Activated CD4-positive, alpha-beta T cell treated with anti-CD3 and anti-CD28 coated beads, Interleukin-2, amount 50 U/mL, for 48 hours (primary cell): ENCODE measurements at regions not wholly inside any gene's neighbourhood (a gene's known extent, or its start where the extent isn't known, plus 50 kb on each side); places are given as distances from the start of the nearest gene placed in this dataset.

ENCODE experiments used
- DNase-seq, 2 experiments: peaks; one replicate each; pipeline ENCODE4 v3.0.0-alpha.2; 2020

GRCh38 chr15:62966294-62967078, 76.1 kb upstream of the TPM1 start:
- DNase-seq = no peak

- DNase-seq = no peak
Observed at GRCh38 chr15:62968699-62969098, 73.8 kb upstream of the TPM1 start.

- DNase-seq = no peak
Observed at GRCh38 chr15:62969442-62970089, 73.0 kb upstream of the TPM1 start.

- DNase-seq = no peak
Observed at GRCh38 chr15:62972814-62973213, 69.7 kb upstream of the TPM1 start.

GRCh38 chr15:62975515-62975914, 67.0 kb upstream of the TPM1 start:
- no peak for DNase-seq

GRCh38 chr15:62976301-62976881, 66.2 kb upstream of the TPM1 start:
- no peak for DNase-seq

GRCh38 chr15:62977952-62978811, 64.4 kb upstream of the TPM1 start:
- no peak for DNase-seq

- DNase-seq = no peak
Observed at GRCh38 chr15:62979252-62979651, 63.3 kb upstream of the TPM1 start.

- no peak for DNase-seq
Observed at GRCh38 chr15:62981071-62981470, 61.5 kb upstream of the TPM1 start.

- DNase-seq = no peak
Observed at GRCh38 chr15:62983956-62984355, 58.6 kb upstream of the TPM1 start.

- no peak for DNase-seq
Observed at GRCh38 chr15:62985768-62986167, 56.8 kb upstream of the TPM1 start.

- no peak for DNase-seq
Observed at GRCh38 chr15:62986948-62987347, 55.6 kb upstream of the TPM1 start.

GRCh38 chr15:62988701-62989100, 53.8 kb upstream of the TPM1 start:
- DNase-seq = no peak

GRCh38 chr15:62989366-62990055, 53.0 kb upstream of the TPM1 start:
- DNase-seq = no peak

- DNase-seq = no peak
Observed at GRCh38 chr15:62991698-62992097, 50.8 kb upstream of the TPM1 start.

- DNase-seq = no peak
Observed at GRCh38 chr15:62992302-62992701, 50.2 kb upstream of the TPM1 start.
